SU-DHL-6 (cell line): ENCODE measurements at regions not wholly inside any gene's neighbourhood (a gene's known extent, or its start where the extent isn't known, plus 50 kb on each side); places are given as distances from the start of the nearest gene placed in this dataset.

Source experiments
- H2AFZ ChIP-seq: fragments of 200-600 bp; sonication (generic); 2 replicates; pipeline ENCODE4 v1.6.1; 2014; ENCODE audit warnings: low read depth, mild to moderate bottlenecking, moderate library complexity, mixed read lengths, antibody characterized with exemption, low read length; ENCODE audit not compliant: severe bottlenecking
- H3F3A ChIP-seq: fragments of 200-600 bp; shearing (Covaris generic); 2 replicates; pipeline ENCODE4 v1.6.0; 2016; ENCODE audit warnings: antibody characterized with exemption, mild to moderate bottlenecking; ENCODE audit not compliant: insufficient read depth
- H3K27ac ChIP-seq: fragments of 200-600 bp; sonication (generic); 2 replicates; pipeline ENCODE4 v1.5.1; 2016; ENCODE audit warnings: low read depth, mild to moderate bottlenecking, low read length, moderate library complexity, mixed read lengths
- H3K27me3 ChIP-seq: fragments of 200-600 bp; sonication (generic), shearing (Covaris generic); 2 replicates; pipeline ENCODE4 v1.6.0; 2014; ENCODE audit warnings: mild to moderate bottlenecking, low read length
- H3K36me3 ChIP-seq: fragments of 200-600 bp; sonication (generic); 2 replicates; pipeline ENCODE4 v1.6.1; 2014; ENCODE audit warnings: mild to moderate bottlenecking, low read length, mixed read lengths
- H3K4me2 ChIP-seq: fragments of 300-600, 200-600 bp; shearing (Covaris generic), sonication (generic); 2 replicates; pipeline ENCODE4 v1.6.0; 2014; ENCODE audit warnings: low read length, low read depth, mild to moderate bottlenecking; ENCODE audit not compliant: poor library complexity, severe bottlenecking
- H3K4me3 ChIP-seq: fragments of 200-600 bp; sonication (generic); 2 replicates; pipeline ENCODE4 v1.5.1; 2014; ENCODE audit warnings: antibody characterized with exemption, low read length, mild to moderate bottlenecking, mixed read lengths; ENCODE audit not compliant: insufficient read depth, poor library complexity, severe bottlenecking
- H3K79me2 ChIP-seq: fragments of 200-600 bp; sonication (generic); 2 replicates; pipeline ENCODE4 v1.6.1; 2014; ENCODE audit warnings: mild to moderate bottlenecking, low read length, moderate library complexity; ENCODE audit not compliant: insufficient read depth
- H3K9ac ChIP-seq: fragments of 200-600 bp; sonication (generic); 2 replicates; pipeline ENCODE4 v1.7.0; 2014; ENCODE audit warnings: mild to moderate bottlenecking, low read length
- H3K9me2 ChIP-seq: fragments of 200-600 bp; sonication (generic); replicated peaks from 2 replicates; pipeline ENCODE4 v1.6.1; 2014; ENCODE audit warnings: low read length; ENCODE audit not compliant: insufficient read depth
- H3K9me3 ChIP-seq: fragments of 200-600 bp; sonication (generic); 2 replicates; pipeline ENCODE4 v1.6.1; 2014; ENCODE audit warnings: low read length, mixed read lengths; ENCODE audit not compliant: insufficient read depth
- H4K20me1 ChIP-seq: fragments of 200-600 bp; sonication (generic); 2 replicates; pipeline ENCODE4 v1.6.1; 2014; ENCODE audit warnings: low read depth, mild to moderate bottlenecking, antibody characterized with exemption, low read length, moderate library complexity, mixed read lengths
- EZH2phosphoT487 ChIP-seq: fragments of 200-600 bp; sonication (generic), shearing (Covaris generic); conservative IDR thresholded peaks from 2 replicates; pipeline ENCODE4 v1.6.1; 2018; ENCODE audit warnings: mild to moderate bottlenecking, antibody characterized with exemption, low read length, moderate library complexity, mixed read lengths
- TF ChIP-seq, protein P1 (sequence below): fragments of 200-600 bp; sonication (generic); IDR thresholded peaks from one replicate; pipeline ENCODE4 v1.5.1; 2017; ENCODE audit warnings: antibody characterized with exemption, mild to moderate bottlenecking, low read length, moderate library complexity; ENCODE audit not compliant: insufficient read depth, poor library complexity, severe bottlenecking

DNA sequence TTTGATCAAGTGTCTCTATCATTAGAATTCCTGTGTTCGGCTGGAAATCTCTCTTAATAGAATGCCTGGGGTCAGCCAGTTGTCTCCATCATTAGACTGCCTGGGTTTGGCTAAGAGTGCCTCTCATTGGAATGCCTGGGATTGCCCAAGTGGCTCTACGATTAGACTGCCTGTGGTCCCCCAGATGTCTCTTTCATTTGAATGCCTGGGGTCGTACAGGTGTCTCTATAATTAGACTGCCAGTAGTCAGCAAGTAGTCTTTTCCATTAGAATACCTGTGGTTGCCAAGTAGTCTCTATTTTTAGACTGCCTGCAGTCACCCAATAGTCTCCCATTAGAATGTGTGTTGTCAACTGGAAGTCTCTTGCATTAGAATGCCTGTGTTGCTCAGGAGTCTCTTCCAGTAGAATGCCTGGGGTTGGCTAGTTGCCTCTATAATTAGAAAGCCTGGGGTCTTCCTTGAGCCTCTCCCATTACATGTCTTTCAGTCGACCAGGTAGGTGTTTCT is 1523.2 kb downstream of the UQCRFS1 start:
- no peaks in the 10 kb centered on the region for H3K36me3 ChIP-seq
- no peak overlapping the region for H2AFZ ChIP-seq
- no peaks in the 10 kb centered on the region for H4K20me1 ChIP-seq
- no peaks in the 10 kb centered on the region for H3F3A ChIP-seq
- no peaks in the 10 kb centered on the region for H3K9me2 ChIP-seq
- no peak overlapping the region for H3K4me3 ChIP-seq
- no peak overlapping the region for H3K27ac ChIP-seq
- TF ChIP-seq EZH2phosphoT487: no peak
- TF ChIP-seq, protein P1, sequence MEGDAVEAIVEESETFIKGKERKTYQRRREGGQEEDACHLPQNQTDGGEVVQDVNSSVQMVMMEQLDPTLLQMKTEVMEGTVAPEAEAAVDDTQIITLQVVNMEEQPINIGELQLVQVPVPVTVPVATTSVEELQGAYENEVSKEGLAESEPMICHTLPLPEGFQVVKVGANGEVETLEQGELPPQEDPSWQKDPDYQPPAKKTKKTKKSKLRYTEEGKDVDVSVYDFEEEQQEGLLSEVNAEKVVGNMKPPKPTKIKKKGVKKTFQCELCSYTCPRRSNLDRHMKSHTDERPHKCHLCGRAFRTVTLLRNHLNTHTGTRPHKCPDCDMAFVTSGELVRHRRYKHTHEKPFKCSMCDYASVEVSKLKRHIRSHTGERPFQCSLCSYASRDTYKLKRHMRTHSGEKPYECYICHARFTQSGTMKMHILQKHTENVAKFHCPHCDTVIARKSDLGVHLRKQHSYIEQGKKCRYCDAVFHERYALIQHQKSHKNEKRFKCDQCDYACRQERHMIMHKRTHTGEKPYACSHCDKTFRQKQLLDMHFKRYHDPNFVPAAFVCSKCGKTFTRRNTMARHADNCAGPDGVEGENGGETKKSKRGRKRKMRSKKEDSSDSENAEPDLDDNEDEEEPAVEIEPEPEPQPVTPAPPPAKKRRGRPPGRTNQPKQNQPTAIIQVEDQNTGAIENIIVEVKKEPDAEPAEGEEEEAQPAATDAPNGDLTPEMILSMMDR: no peak
- no peak overlapping the region for H3K9ac ChIP-seq
- no peaks in the 10 kb centered on the region for H3K27me3 ChIP-seq
- no peaks in the 10 kb centered on the region; the same call in 1 of the 2 replicates for H3K9me3 ChIP-seq
- H3K79me2 ChIP-seq: no peaks in the 10 kb centered on the region
- H3K4me2 ChIP-seq: no peak overlapping the region

DNA sequence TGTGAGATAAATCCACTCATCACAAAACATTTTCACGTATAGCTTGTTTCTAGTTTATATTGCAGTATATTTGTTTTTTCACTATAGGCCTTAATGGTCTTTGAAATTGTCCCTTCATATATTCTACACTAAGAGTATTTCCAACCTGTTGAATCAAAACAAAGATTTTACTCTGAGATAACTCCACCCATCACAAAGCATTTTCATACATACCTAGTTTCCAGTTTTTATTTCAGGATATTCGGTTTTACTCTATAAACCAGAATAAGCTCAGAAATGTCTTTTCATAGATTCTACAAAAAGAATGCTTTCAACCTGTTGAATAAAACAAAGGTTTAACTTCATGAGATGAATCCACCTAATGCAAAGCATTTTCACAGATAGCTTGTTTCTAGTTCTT is 1528.7 kb downstream of the UQCRFS1 start:
- Histone ChIP-seq H3K9me2 (no peaks in the 10 kb centered on the region), H3K36me3 (no peaks in the 10 kb centered on the region), H3K9me3 (no peaks in the 10 kb centered on the region; the same call in 1 of the 2 replicates), H3K27ac (no peak overlapping the region), H4K20me1 (no peaks in the 10 kb centered on the region), H3K79me2 (no peaks in the 10 kb centered on the region), H3K9ac (no peak overlapping the region), H3K4me2 (no peak overlapping the region), H2AFZ (no peak overlapping the region), H3K27me3 (no peaks in the 10 kb centered on the region), H3K4me3 (no peak overlapping the region), H3F3A (no peaks in the 10 kb centered on the region)
- TF ChIP-seq, protein P1: no peak
- TF ChIP-seq EZH2phosphoT487: no peak

DNA sequence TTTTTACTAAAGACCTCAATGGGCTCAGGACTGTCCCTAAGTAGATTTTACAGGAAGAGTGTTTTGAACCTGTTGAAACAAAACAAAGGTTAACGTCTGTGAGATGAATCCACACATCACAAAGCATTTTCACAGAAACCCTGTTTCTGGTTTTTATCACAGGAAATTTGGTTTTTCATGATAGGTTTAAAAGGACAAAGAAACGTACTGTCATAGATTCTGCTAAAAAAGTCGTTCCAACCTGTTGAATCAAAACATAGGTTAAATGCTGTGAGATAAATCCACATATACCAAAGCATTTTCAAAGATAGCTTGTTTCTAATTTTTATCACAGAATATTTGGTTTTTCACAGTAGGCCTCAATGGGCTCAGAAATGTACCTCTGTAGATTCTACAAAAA is 1531.0 kb downstream of the UQCRFS1 start:
- no peaks in the 10 kb centered on the region for H3K9me3 ChIP-seq

More for the DNA sequence above, 1531.0 kb downstream of the UQCRFS1 start:
- H3K27ac ChIP-seq: no peak overlapping the region
- H2AFZ ChIP-seq: no peak overlapping the region
- no peaks in the 10 kb centered on the region for H3K27me3 ChIP-seq
- no peaks in the 10 kb centered on the region for H3K79me2 ChIP-seq
- no peaks in the 10 kb centered on the region for H4K20me1 ChIP-seq
- no peak overlapping the region for H3K4me3 ChIP-seq
- H3K9ac ChIP-seq: no peak overlapping the region
- TF ChIP-seq, protein P1: no peak
- no peak for TF ChIP-seq EZH2phosphoT487
- H3K36me3 ChIP-seq: no peaks in the 10 kb centered on the region
- no peaks in the 10 kb centered on the region for H3K9me2 ChIP-seq
- no peaks in the 10 kb centered on the region for H3F3A ChIP-seq
- no peak overlapping the region for H3K4me2 ChIP-seq
